ENCODE measurements at regions not wholly inside any gene's neighbourhood (a gene's known extent, or its start where the extent isn't known, plus 50 kb on each side); places are given as distances from the start of the nearest gene placed in this dataset.
A peak's percentile ranks its signal among the peaks of the same experiment; 100 is the strongest.
"Not testable (repeated sequence)": the region's sequence is repeated elsewhere in the genome, so short reads cannot be mapped to it uniquely, and the experiment has no call there.

DNA sequence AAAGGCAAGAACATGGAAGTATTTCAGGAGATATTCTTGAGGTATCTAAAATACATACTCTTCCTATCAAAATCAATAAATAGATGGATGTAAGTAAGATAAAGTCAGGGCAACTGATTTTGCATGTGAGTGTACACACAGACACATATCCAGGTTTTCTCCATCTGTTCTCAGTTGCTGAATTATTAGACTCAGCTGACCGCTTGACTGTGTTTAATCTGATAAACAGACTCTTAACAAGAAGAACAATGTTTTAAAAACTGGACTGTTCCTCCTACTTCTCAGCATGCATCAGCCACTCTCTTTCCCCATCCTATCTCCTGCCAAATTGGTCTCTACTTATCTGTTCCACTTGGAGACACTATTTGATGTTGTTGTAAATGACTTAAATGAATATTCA, 73.5 kb downstream of the GOLGA8G start:
- H3K36me3 ChIP-seq (replicated peaks; ENCODE audit: control insufficient read depth, insufficient read depth, low read length) = no peaks in the 10 kb centered on the region
- DNase-seq = no peak

DNA sequence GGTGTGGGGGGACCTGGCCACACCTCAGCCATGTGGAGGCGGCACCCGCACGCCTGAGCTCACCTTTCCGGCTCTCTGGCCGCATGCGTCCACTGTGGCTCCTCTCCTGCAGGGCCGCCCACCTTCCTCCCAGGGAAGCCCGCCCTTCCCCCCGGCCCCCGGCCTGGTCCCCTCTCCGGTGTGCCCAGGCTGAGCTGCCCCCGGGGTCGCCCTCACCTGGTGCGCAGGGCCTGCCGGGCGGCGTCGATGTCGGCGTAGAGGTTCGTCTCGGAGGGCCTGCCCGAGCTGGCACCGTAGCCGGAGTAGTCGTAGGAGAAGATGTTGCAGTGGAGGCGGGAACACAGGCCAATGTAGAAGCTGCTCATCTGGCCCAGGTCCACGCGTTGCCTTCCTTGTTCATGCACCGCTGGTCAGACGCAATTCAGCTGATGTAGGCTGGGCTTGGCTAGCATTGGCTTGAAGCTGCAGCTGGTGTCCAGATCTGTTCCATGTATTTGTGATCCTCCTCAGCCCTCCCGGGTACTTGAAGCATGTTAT, 75.3 kb downstream of the GOLGA8G start:
- not testable (repeated sequence) for H3K36me3 ChIP-seq (replicated peaks; ENCODE audit: control insufficient read depth, insufficient read depth, low read length); H3K4me3 ChIP-seq (ENCODE audit: insufficient read depth, low read depth, low read length); H3K27me3 ChIP-seq (ENCODE audit: control insufficient read depth, insufficient read depth, low read length)
- peak; percentile 4 for DNase-seq

More for the DNA sequence above, 73.5 kb downstream of the GOLGA8G start:
- no peak overlapping the region for H3K4me3 ChIP-seq (ENCODE audit: insufficient read depth, low read depth, low read length)
- H3K27me3 ChIP-seq (ENCODE audit: control insufficient read depth, insufficient read depth, low read length) = peaks cover 6% of the 10 kb centered on the region

DNA sequence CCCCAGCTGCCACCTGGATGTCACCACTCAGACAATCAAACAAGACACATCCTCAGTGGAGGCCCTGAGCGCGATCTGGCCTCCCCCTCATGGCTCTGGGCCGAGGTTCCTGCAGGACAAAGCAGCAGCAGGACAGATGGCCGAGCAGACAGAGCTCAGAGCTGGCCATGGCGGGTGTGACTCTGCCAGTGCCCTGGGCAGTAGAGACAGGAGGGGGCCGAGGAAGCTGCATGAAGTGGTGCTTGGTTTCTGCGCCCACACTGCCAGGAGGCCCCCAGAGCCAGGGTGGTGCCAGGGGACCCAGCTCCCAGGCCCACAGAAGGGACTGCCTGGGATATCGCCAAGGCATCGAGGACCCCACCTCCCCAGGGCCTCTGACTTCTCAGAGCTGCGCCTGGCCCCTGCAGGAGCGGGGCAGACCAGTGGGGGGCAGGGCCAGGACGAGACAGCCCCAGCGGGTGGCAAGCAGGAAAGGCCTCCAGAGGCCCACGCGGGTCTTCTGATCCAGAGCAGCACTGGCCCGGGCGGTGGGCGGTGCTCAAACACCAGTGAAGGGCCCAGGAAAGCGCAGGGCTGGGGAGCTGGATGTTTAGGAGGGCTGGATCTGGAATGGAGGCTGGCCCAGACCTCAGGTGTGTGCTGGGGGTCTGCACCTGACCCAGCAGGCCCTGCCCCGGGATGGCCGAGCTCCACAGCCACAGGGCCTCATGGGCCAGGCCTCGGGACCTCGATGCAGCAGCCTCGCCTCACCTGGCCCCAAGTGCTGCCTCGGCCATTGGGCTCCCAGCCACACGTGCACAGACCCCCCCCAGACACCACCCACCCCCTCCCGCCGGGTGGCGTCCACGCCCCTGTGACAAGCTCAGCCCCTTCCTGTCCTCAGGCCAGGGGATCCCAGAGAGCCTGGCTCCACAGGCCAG, 76.0 kb downstream of the GOLGA8G start:
- peak; percentile 37 for DNase-seq
- Histone ChIP-seq H3K27me3 (ENCODE audit: control insufficient read depth, insufficient read depth, low read length) (peaks cover 6% of the 10 kb centered on the region), H3K4me3 (ENCODE audit: insufficient read depth, low read depth, low read length) (no peak overlapping the region), H3K36me3 (replicated peaks; ENCODE audit: control insufficient read depth, insufficient read depth, low read length) (no peaks in the 10 kb centered on the region)

GRCh38 chr15:28455537-28456475, 77.0 kb downstream of the GOLGA8G start:
- not testable (repeated sequence) for H3K4me3 ChIP-seq (ENCODE audit: insufficient read depth, low read depth, low read length); H3K27me3 ChIP-seq (ENCODE audit: control insufficient read depth, insufficient read depth, low read length); H3K36me3 ChIP-seq (replicated peaks; ENCODE audit: control insufficient read depth, insufficient read depth, low read length)
- peak; percentile 9 for DNase-seq

- peak overlapping the region; percentile 29; the same call in 1 of the 2 replicates for H3K4me3 ChIP-seq (ENCODE audit: insufficient read depth, low read depth, low read length)
- peak; percentile 16 for DNase-seq
- not testable (repeated sequence) for H3K27me3 ChIP-seq (ENCODE audit: control insufficient read depth, insufficient read depth, low read length); H3K36me3 ChIP-seq (replicated peaks; ENCODE audit: control insufficient read depth, insufficient read depth, low read length)
Observed at GRCh38 chr15:28454751-28455220, 76.3 kb downstream of the GOLGA8F start.

Data from H7 (cell line).